Epithelial cell of proximal tubule (primary cell): ENCODE measurements at regions not wholly inside any gene's neighbourhood (a gene's known extent, or its start where the extent isn't known, plus 50 kb on each side); places are given as distances from the start of the nearest gene placed in this dataset.
A peak's percentile ranks its signal among the peaks of the same experiment; 100 is the strongest.
"Not testable (repeated sequence)": the region's sequence is repeated elsewhere in the genome, so short reads cannot be mapped to it uniquely, and the experiment has no call there.

Experiments
- DNase-seq: peaks from one replicate; pipeline ENCODE4 v3.0.0-alpha.2; 2011; ENCODE audit warnings: low read depth
- H3K4me3 ChIP-seq: 2 replicates; pipeline ENCODE4 v1.5.1; 2011; ENCODE audit warnings: low read depth, mild to moderate bottlenecking, low read length
- CTCF ChIP-seq: conservative IDR thresholded peaks from 2 replicates; pipeline ENCODE4 v1.5.1; 2012; ENCODE audit warnings: low read depth, mild to moderate bottlenecking, low read length

GRCh38 chr3:177249203-177249602 lies 51.9 kb upstream of the TBL1XR1 start:
- peak; percentile 60 for DNase-seq
- TF ChIP-seq CTCF = no peak

DNA sequence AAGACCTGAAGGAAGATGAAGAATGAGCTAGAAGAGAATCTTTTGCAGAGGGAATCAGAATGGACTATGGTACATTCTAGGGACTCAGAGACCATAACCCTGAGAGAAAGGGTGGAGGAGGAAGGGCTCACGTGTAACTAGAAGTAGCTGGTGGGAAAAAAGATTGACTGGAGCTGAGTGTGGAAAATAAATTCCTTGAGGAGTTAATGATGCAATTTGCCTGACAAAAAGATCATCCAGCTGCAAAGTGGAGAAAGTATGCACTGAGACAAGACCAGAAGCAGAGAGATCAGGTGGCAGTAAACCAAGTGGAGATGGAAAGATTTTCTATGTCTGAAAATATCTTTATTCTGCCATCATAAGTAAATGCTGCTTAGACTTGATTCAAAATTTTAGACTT lies 52.9 kb upstream of the TBL1XR1 start:
- peak; percentile 51 for DNase-seq
- no peak overlapping the region for H3K4me3 ChIP-seq
- no peak for TF ChIP-seq CTCF

More at GRCh38 chr3:177249203-177249602, 51.9 kb upstream of the TBL1XR1 start:
- no peak overlapping the region for H3K4me3 ChIP-seq

GRCh38 chr3:177251755-177252154 lies 54.5 kb upstream of the TBL1XR1 start:
- DNase-seq = no peak
- H3K4me3 ChIP-seq = no peak overlapping the region

GRCh38 chr3:177257006-177257405 lies 59.7 kb upstream of the TBL1XR1 start:
- TF ChIP-seq CTCF = no peak
- DNase-seq = no peak
- H3K4me3 ChIP-seq = no peak overlapping the region

More at GRCh38 chr3:177251755-177252154, 54.5 kb upstream of the TBL1XR1 start:
- TF ChIP-seq CTCF = no peak

GRCh38 chr3:177257625-177258024 lies 60.3 kb upstream of the TBL1XR1 start:
- no peak for TF ChIP-seq CTCF
- no peak overlapping the region for H3K4me3 ChIP-seq
- DNase-seq = no peak

DNA sequence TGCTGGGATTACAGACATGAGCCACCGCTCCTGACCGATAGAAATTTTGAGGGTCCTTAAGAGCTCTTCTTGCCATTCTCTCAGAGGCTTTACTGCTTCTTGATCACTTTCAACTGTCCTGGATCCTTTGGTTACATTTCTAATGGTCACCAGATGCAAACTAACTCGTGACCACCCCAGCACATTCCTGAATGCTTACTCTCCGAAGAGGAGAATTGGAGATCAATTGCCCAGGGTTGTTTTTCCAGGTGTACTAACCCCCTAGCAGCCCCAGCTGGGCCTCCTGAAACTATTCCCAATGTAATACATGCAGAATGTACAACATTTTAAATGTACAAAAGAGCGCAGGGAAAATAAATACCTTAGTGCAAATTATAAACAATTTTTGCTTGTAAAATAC lies 65.1 kb upstream of the TBL1XR1 start:
- DNase-seq = no peak
- no peak for TF ChIP-seq CTCF
- H3K4me3 ChIP-seq = no peak overlapping the region

DNA sequence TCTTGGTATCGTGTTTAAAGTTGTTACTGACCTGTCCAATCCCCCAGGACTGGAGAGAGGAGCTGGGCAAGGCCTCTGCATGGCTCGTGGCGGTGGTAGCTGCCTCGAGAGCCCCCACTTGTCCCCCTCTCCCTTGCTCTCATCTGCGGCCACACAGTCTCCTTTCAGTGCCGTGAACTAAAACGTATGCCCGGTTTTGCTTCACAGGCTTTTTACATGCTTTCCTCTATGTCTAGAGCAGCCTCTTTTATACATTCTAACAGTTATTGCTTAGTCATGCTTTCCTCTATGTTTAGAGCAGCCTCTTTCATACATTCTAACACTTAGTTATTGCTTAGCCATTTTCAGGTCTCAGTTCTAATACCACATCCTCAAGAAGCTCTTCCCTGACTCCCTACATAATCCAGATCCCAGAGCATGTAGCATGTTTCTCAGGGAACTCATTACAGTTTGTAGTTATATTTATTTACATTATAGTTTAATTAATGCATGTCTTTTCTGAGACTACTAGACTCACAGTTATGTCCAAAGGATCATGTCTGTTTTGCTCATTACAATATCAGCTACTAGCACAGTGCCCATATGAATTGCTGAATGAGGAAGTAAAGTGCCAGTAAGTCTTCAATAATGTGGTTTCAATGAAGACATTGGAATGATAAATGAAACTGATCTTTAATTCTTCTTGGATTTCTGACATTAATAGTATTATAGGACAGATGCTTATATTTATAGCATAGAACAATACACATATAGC lies 66.5 kb upstream of the TBL1XR1 start:
- H3K4me3 ChIP-seq = no peak overlapping the region
- no peak for TF ChIP-seq CTCF
- no peak for DNase-seq

- DNase-seq = not testable (repeated sequence)
Observed at GRCh38 chr3:177271811-177272501, 74.7 kb upstream of the TBL1XR1 start.

More at GRCh38 chr3:177271811-177272501, 74.7 kb upstream of the TBL1XR1 start:
- not testable (repeated sequence) for H3K4me3 ChIP-seq
